ENCODE measurements at regions not wholly inside any gene's neighbourhood (a gene's known extent, or its start where the extent isn't known, plus 50 kb on each side); places are given as distances from the start of the nearest gene placed in this dataset.
"Not testable (repeated sequence)": the region's sequence is repeated elsewhere in the genome, so short reads cannot be mapped to it uniquely, and the experiment has no call there.

DNA sequence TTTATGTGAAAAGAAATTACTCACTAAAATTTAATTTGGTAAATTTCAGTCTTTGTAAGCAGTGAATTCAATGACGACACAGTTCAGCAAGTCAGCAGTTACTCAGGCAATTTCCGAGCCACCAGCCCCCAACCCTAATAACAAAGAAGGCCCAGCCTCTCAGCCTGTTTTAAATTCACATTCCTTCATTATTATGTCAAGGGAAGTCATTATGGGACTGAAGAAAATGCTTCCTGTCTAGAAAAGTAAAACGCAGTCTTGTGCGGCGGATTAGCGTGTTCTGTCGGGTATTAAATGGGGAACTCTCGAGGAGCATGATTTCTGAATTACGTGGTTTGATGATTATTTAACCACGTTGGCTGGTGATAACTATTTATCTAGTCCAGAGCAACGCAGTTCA lies 177.6 kb downstream of the AIPL1 start:
- peak; percentile 93 for DNase-seq (ENCODE audit: low read depth, low spot score)

DNA sequence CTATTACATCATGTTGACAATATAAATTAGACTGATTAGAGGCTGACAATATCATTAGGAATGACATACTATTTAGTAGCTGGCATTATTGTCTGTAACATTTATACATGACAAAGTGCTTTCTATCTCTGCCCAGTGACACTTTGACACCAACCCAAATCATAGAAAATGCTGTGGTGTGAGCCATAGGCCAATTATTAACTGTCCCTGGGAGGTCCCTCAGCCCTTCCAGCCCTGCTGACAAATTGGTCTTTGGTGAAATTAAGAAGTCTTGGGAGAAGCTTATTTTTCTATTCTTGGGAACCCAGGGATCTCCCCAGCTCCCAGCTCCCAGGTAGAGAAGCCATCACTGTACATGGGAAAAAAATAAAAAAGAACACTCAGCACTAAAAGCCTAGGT lies 179.6 kb downstream of the AIPL1 start:
- DNase-seq (ENCODE audit: low read depth, low spot score): no peak

GRCh38 chr17:6254036-6254435 lies 180.9 kb downstream of the AIPL1 start:
- peak; percentile 78 for DNase-seq (ENCODE audit: low read depth, low spot score)

DNA sequence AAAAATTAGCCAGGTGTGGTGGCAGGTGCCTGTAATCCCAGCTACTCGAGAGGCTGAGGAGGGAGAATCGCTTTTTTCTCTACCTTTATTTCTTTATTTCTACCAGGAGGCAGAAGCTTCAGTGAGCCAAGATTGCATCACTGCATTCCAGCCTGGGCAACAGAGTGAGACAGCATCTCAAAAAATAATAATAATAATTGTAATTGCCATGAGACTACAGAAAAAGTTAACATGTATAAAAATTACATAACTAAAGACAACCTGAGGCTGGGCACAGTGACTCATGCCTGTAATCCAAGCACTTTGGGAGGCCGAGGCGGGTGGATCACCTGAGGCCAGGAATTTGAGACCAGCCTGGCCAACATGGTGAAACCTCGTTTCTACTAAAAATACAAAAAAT lies 181.5 kb downstream of the WSCD1 start:
- DNase-seq (ENCODE audit: low read depth, low spot score): not testable (repeated sequence)

DNA sequence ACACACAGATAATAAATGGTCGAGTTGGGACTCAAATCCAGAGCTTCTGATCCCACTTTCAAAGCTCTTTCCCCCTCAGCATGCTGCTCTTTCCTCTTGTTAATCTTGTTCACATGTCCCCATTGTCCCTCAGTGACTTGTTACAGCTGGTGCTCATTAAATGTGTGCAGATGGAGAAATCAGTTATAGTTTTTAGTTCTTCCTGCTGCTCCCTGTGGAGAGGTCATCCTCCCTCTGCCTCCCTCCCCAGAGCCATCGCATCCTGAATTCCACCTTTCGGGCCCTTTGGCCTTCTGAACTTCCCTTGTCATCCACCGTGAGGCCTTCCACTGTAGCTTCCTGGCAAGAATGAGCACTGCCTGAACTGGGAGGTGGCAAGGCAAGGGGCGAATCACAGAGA lies 179.6 kb downstream of the WSCD1 start:
- DNase-seq (ENCODE audit: low read depth, low spot score): no peak

GRCh38 chr17:6248061-6248460 lies 177.9 kb downstream of the WSCD1 start:
- DNase-seq (ENCODE audit: low read depth, low spot score): no peak

DNA sequence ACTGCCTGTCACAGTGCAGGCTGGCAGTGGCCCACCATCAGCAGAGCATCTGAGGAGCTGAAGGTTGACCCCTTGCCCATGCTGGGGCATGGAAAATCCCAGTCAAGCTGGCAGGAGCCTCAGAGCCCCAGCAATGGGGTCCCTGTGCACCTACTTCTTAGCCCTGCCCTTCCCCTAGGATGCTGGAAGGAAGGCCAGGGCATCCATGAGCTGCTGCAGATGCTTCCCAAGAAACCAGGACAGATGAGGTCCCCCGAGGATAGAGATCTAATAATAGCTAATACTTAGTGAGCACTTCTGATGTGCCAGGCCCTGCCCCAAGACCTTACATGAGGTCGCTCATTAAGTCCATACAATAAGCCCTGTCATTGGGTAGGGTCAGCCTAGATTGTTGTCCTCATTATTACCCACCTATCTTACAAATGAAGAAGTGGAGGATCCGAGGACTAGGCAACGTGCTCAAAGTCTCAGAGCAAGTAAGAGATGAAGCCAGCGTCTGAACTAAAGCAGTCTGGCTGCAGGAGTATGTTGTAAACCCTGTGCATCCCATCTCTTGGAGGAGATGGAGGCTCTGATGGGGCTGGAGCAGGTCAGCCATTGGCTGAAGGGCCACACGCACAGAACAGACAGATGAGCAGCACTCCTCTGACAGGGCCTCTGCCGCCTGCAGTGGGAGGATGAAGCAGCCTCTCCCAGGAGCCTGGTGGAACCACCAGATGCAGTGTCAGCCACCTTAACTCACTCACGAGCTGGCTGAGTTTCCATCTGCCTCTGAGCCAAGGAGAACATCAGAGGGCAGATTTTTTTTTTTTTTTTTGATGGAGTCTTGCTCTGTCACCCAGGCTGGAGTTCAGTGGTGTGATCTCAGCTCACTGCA lies 175.4 kb downstream of the WSCD1 start:
- DNase-seq (ENCODE audit: low read depth, low spot score): no peak

- no peak for DNase-seq (ENCODE audit: low read depth, low spot score)
Measured at GRCh38 chr17:6244796-6245195, 174.6 kb downstream of the WSCD1 start.

- no peak for DNase-seq (ENCODE audit: low read depth, low spot score)
Measured at GRCh38 chr17:6244253-6244652, 174.1 kb downstream of the WSCD1 start.

- no peak for DNase-seq (ENCODE audit: low read depth, low spot score)
Measured at GRCh38 chr17:6243186-6243585, 173.0 kb downstream of the WSCD1 start.

- no peak for DNase-seq (ENCODE audit: low read depth, low spot score)
Measured at GRCh38 chr17:6241996-6242395, 171.8 kb downstream of the WSCD1 start.

DNA sequence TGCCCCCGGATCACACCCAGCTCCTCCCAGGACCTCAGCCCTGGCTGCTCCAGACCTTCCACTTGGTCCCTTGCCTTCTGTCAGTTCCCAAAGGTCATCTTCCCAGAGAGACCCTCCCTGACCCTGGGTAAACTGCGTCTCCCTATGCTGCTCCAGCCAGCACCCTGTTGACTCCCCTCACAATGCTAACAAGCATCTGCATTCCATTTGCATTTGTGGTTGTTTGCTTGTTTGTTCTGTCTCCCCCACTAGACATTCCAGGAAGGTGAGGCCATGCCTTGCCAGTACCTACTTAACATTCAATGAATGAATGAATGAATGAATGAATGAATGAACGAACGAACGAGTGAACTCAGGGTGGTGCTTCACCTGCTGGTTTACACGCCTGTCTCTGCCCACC lies 171.2 kb downstream of the WSCD1 start:
- DNase-seq (ENCODE audit: low read depth, low spot score): peak; percentile 76

DNA sequence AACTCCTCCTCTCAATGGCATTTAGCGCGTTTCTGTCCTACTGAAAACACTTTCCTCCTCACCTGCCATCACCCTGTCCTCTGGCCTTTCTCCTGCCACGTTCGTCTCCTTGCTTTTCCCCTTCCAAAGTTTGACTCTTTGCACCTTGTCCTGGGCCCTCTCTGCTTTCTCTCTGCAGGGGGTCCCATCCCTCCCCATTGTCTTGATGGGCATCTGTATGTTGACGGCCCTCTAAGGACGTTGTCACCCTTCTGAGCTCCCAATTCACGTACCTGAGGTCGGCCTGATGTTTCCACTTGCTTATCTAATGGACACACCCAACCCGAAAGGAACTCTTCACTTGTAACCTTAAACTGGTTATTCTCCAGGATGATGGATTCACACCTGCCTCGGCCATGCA lies 170.4 kb downstream of the WSCD1 start:
- no peak for DNase-seq (ENCODE audit: low read depth, low spot score)

DNA sequence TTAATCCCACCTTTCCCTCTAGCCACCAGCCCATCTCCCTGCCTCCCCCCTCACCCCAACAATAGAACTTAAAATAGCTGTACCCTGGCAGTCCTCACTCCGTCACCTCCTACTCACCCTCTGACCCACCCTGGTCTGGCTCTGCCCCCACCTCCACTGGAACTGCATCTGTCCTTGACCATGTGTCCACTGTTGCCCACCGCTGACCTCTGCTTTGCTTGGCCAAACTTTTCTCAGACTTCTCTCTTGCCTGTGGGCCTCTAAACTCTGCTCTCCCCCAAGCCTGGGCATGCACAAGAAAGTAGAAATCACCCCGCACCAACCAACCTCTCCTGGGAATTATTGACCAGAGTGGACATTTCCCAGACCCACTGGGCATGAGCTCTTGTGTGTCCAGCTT lies 169.8 kb downstream of the WSCD1 start:
- no peak for DNase-seq (ENCODE audit: low read depth, low spot score)

DNA sequence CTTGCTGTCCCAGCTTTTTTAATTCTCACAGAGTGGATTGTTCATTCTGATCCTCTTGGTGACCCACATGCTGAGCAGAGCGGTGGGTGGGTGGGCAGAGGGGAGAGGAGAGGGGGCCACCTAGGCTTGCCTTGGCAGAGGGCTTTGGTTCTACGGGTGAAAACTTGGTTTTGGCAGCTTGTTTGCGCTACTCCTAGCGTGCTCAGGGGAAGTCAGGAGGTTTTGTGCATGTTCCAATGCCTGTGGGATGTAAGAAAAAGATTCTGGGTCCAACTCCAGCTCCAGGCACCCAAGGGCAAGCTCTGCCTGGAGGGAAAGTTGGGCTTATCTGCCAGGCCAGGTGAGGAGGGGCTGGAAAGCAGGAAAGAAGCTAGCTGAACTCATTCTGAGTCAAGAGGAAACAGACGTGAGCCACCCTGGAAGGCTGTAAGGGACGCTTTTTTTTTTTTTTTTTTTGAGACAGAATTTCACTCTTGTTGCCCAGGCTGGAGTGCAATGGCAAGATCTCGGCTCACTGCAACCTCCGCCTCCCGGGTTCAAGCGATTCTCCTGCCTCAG lies 169.1 kb downstream of the WSCD1 start:
- DNase-seq (ENCODE audit: low read depth, low spot score): peak; percentile 32

DNA sequence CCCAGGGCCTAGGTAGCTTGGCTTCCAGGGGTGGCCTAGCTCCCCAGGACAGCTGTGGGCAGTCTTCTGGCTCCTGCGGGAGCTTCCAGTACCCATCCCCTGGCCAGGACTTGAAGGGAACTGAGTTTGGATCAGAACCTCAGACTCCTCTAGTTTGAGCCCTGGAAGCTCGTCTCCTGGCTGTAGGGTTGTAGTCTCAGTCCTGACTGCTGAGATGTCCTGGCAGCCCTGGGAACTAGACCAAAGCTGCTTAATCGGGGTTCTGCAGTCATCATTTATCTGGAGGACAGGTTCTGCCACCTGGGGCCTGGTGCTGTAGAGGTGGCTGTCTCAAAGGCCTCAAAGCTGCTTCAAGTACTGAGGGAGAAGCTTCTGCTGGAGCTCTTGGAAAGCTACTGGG lies 163.7 kb downstream of the WSCD1 start:
- no peak for DNase-seq (ENCODE audit: low read depth, low spot score)

DNA sequence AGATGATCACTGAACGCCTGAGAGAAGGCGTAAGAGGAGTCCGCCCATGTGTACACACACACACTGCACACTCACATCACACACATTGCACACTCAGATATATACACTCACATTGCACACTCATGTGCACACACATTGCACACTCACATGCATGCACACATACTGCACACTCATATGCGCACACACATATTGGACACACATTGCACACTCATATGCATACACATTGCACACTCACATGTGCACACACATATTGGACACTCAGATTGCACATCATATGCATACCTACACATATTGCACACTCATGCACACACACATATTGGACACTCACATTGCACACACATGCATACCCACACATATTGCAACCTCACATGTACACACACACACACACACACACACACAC lies 163.2 kb downstream of the WSCD1 start:
- DNase-seq (ENCODE audit: low read depth, low spot score): no peak

GRCh38 chr17:6232732-6233101 lies 162.5 kb downstream of the WSCD1 start:
- no peak for DNase-seq (ENCODE audit: low read depth, low spot score)

GRCh38 chr17:6231886-6232731 lies 161.9 kb downstream of the WSCD1 start:
- peak; percentile 91 for DNase-seq (ENCODE audit: low read depth, low spot score)

DNA sequence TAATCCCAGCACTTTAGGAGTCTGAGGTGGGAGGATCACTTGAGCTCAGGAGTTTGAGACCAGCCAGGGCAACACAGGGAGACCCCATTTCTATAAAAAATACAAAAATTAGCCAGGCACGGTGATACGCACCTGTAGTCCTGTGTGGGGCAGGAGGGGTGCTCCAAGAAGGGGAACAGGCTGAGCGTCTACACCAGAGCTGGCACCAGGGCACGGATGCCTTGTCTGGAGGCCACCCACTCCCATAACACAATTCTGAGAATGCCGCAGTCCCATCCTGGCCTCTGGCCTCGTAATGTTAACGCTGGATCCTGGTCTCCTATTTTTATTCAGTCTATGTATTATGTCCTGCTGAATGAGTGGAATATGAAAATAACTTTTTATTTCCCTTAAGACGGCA lies 161.3 kb downstream of the WSCD1 start:
- no peak for DNase-seq (ENCODE audit: low read depth, low spot score)

- no peak for DNase-seq (ENCODE audit: low read depth, low spot score)
Measured at GRCh38 chr17:6218333-6218732, 148.2 kb downstream of the WSCD1 start.
